ENCODE measurements at regions not wholly inside any gene's neighbourhood (a gene's known extent, or its start where the extent isn't known, plus 50 kb on each side); places are given as distances from the start of the nearest gene placed in this dataset.
A peak's percentile ranks its signal among the peaks of the same experiment; 100 is the strongest.

GRCh38 chr11:86741839-86742805 lies 58.2 kb upstream of the PRSS23 start:
- no peaks in the 10 kb centered on the region for H3K9me3 ChIP-seq (ENCODE audit: control insufficient read depth in 2 of 2, low read length in 2 of 2)
- no peaks in the 10 kb centered on the region for H3K4me1 Mint-ChIP-seq
- no peak overlapping the region for H3K27ac Mint-ChIP-seq
- H3K4me3 Mint-ChIP-seq = no peak overlapping the region
- H3K27me3 ChIP-seq (ENCODE audit: control insufficient read depth, insufficient read depth, low read length) = no peaks in the 10 kb centered on the region
- ATAC-seq (ENCODE audit: low read depth in 2 of 2) = no peak
- H3K27me3 Mint-ChIP-seq = no peaks in the 10 kb centered on the region
- H3K4me3 ChIP-seq (ENCODE audit: low read depth, low read length) = no peak overlapping the region
- H3K36me3 Mint-ChIP-seq = no peaks in the 10 kb centered on the region
- no peaks in the 10 kb centered on the region for H3K4me1 ChIP-seq (ENCODE audit: control insufficient read depth, insufficient read depth, low read length, poor library complexity, severe bottlenecking)
- no peak overlapping the region for H3K27ac ChIP-seq (ENCODE audit: insufficient read depth, low read length, poor library complexity, severe bottlenecking)
- no peak for DNase-seq
- H3K9me3 Mint-ChIP-seq = peaks cover 0 to 3% (median 0%) of the 10 kb centered on the region in 7 donors
- H3K36me3 ChIP-seq (ENCODE audit: control insufficient read depth, insufficient read depth, low read length) = no peaks in the 10 kb centered on the region

GRCh38 chr11:86741484-86741835 lies 58.9 kb upstream of the PRSS23 start:
- Histone ChIP-seq H3K27ac (ENCODE audit: insufficient read depth, low read length, poor library complexity, severe bottlenecking) (no peak overlapping the region), H3K9me3 (ENCODE audit: control insufficient read depth in 2 of 2, low read length in 2 of 2) (no peaks in the 10 kb centered on the region), H3K27me3 (ENCODE audit: control insufficient read depth, insufficient read depth, low read length) (no peaks in the 10 kb centered on the region), H3K4me1 (ENCODE audit: control insufficient read depth, insufficient read depth, low read length, poor library complexity, severe bottlenecking) (no peaks in the 10 kb centered on the region), H3K36me3 (ENCODE audit: control insufficient read depth, insufficient read depth, low read length) (no peaks in the 10 kb centered on the region), H3K4me3 (ENCODE audit: low read depth, low read length) (no peak overlapping the region)
- H3K27ac Mint-ChIP-seq = no peak overlapping the region
- H3K9me3 Mint-ChIP-seq = peaks cover 0 to 3% (median 0%) of the 10 kb centered on the region in 7 donors
- no peaks in the 10 kb centered on the region for H3K27me3 Mint-ChIP-seq
- DNase-seq = no peak
- no peaks in the 10 kb centered on the region for H3K4me1 Mint-ChIP-seq
- ATAC-seq (ENCODE audit: low read depth in 2 of 2) = no peak
- H3K36me3 Mint-ChIP-seq = no peaks in the 10 kb centered on the region
- no peak overlapping the region for H3K4me3 Mint-ChIP-seq

- no peaks in the 10 kb centered on the region for H3K27me3 ChIP-seq (ENCODE audit: control insufficient read depth, insufficient read depth, low read length)
- no peak overlapping the region for H3K27ac ChIP-seq (ENCODE audit: insufficient read depth, low read length, poor library complexity, severe bottlenecking)
- peak in 1 of 3 donors; percentile 2 for DNase-seq
- Mint-ChIP-seq H3K36me3 (no peaks in the 10 kb centered on the region), H3K27ac (no peak overlapping the region), H3K9me3 (peaks cover 0 to 3% (median 0%) of the 10 kb centered on the region in 7 donors), H3K4me3 (no peak overlapping the region), H3K4me1 (no peaks in the 10 kb centered on the region), H3K27me3 (no peaks in the 10 kb centered on the region)
- H3K9me3 ChIP-seq (ENCODE audit: control insufficient read depth in 2 of 2, low read length in 2 of 2) = no peaks in the 10 kb centered on the region
- no peak overlapping the region for H3K4me3 ChIP-seq (ENCODE audit: low read depth, low read length)
- no peaks in the 10 kb centered on the region for H3K4me1 ChIP-seq (ENCODE audit: control insufficient read depth, insufficient read depth, low read length, poor library complexity, severe bottlenecking)
- no peaks in the 10 kb centered on the region for H3K36me3 ChIP-seq (ENCODE audit: control insufficient read depth, insufficient read depth, low read length)
- no peak for ATAC-seq (ENCODE audit: low read depth in 2 of 2)
These were observed 59.5 kb upstream of the PRSS23 start for GRCh38 chr11:86740628-86741483.

- no peaks in the 10 kb centered on the region for H3K9me3 ChIP-seq (ENCODE audit: control insufficient read depth in 2 of 2, low read length in 2 of 2)
These were observed 61.8 kb upstream of the PRSS23 start for GRCh38 chr11:86738568-86738967.

GRCh38 chr11:86737737-86738136 lies 62.6 kb upstream of the PRSS23 start:
- H3K36me3 ChIP-seq (ENCODE audit: control insufficient read depth, insufficient read depth, low read length) = no peaks in the 10 kb centered on the region
- Mint-ChIP-seq H3K9me3 (peaks cover 0 to 3% (median 0%) of the 10 kb centered on the region in 7 donors), H3K4me1 (no peaks in the 10 kb centered on the region), H3K27ac (no peak overlapping the region), H3K27me3 (no peaks in the 10 kb centered on the region), H3K4me3 (no peak overlapping the region), H3K36me3 (no peaks in the 10 kb centered on the region)
- no peak for ATAC-seq (ENCODE audit: low read depth in 2 of 2)
- no peaks in the 10 kb centered on the region for H3K9me3 ChIP-seq (ENCODE audit: control insufficient read depth in 2 of 2, low read length in 2 of 2)
- H3K4me1 ChIP-seq (ENCODE audit: control insufficient read depth, insufficient read depth, low read length, poor library complexity, severe bottlenecking) = no peaks in the 10 kb centered on the region
- no peak for DNase-seq
- H3K27ac ChIP-seq (ENCODE audit: insufficient read depth, low read length, poor library complexity, severe bottlenecking) = no peak overlapping the region
- H3K27me3 ChIP-seq (ENCODE audit: control insufficient read depth, insufficient read depth, low read length) = no peaks in the 10 kb centered on the region
- no peak overlapping the region for H3K4me3 ChIP-seq (ENCODE audit: low read depth, low read length)

More at GRCh38 chr11:86738568-86738967, 61.8 kb upstream of the PRSS23 start:
- H3K4me1 ChIP-seq (ENCODE audit: control insufficient read depth, insufficient read depth, low read length, poor library complexity, severe bottlenecking) = no peaks in the 10 kb centered on the region
- H3K27me3 ChIP-seq (ENCODE audit: control insufficient read depth, insufficient read depth, low read length) = no peaks in the 10 kb centered on the region
- Mint-ChIP-seq H3K36me3 (no peaks in the 10 kb centered on the region), H3K4me3 (no peak overlapping the region), H3K27me3 (no peaks in the 10 kb centered on the region), H3K4me1 (no peaks in the 10 kb centered on the region), H3K27ac (no peak overlapping the region), H3K9me3 (peaks cover 0 to 3% (median 0%) of the 10 kb centered on the region in 7 donors)
- DNase-seq (no peak), ATAC-seq (ENCODE audit: low read depth in 2 of 2) (no peak)
- no peak overlapping the region for H3K4me3 ChIP-seq (ENCODE audit: low read depth, low read length)
- H3K36me3 ChIP-seq (ENCODE audit: control insufficient read depth, insufficient read depth, low read length) = no peaks in the 10 kb centered on the region
- no peak overlapping the region for H3K27ac ChIP-seq (ENCODE audit: insufficient read depth, low read length, poor library complexity, severe bottlenecking)

- H3K4me1 Mint-ChIP-seq = no peaks in the 10 kb centered on the region
- Histone ChIP-seq H3K27ac (ENCODE audit: insufficient read depth, low read length, poor library complexity, severe bottlenecking) (no peak overlapping the region), H3K4me1 (ENCODE audit: control insufficient read depth, insufficient read depth, low read length, poor library complexity, severe bottlenecking) (no peaks in the 10 kb centered on the region), H3K36me3 (ENCODE audit: control insufficient read depth, insufficient read depth, low read length) (no peaks in the 10 kb centered on the region), H3K9me3 (ENCODE audit: control insufficient read depth in 2 of 2, low read length in 2 of 2) (no peaks in the 10 kb centered on the region), H3K27me3 (ENCODE audit: control insufficient read depth, insufficient read depth, low read length) (no peaks in the 10 kb centered on the region), H3K4me3 (ENCODE audit: low read depth, low read length) (no peak overlapping the region)
- peaks cover 0 to 3% (median 0%) of the 10 kb centered on the region in 7 donors for H3K9me3 Mint-ChIP-seq
- ATAC-seq (ENCODE audit: low read depth in 2 of 2) = no peak
- DNase-seq = no peak
- no peak overlapping the region for H3K27ac Mint-ChIP-seq
- H3K27me3 Mint-ChIP-seq = no peaks in the 10 kb centered on the region
- no peak overlapping the region for H3K4me3 Mint-ChIP-seq
- no peaks in the 10 kb centered on the region for H3K36me3 Mint-ChIP-seq
These were observed 63.1 kb upstream of the PRSS23 start for GRCh38 chr11:86737230-86737629.

GRCh38 chr11:86736291-86737143 lies 63.8 kb upstream of the PRSS23 start:
- no peak overlapping the region for H3K27ac Mint-ChIP-seq
- no peak overlapping the region for H3K27ac ChIP-seq (ENCODE audit: insufficient read depth, low read length, poor library complexity, severe bottlenecking)
- H3K36me3 ChIP-seq (ENCODE audit: control insufficient read depth, insufficient read depth, low read length) = no peaks in the 10 kb centered on the region
- DNase-seq (no peak), ATAC-seq (ENCODE audit: low read depth in 2 of 2) (no peak)
- H3K9me3 Mint-ChIP-seq = peaks cover 0 to 3% (median 0%) of the 10 kb centered on the region in 7 donors
- H3K4me3 Mint-ChIP-seq = no peak overlapping the region
- no peaks in the 10 kb centered on the region for H3K9me3 ChIP-seq (ENCODE audit: control insufficient read depth in 2 of 2, low read length in 2 of 2)
- H3K27me3 ChIP-seq (ENCODE audit: control insufficient read depth, insufficient read depth, low read length) = no peaks in the 10 kb centered on the region
- no peak overlapping the region for H3K4me3 ChIP-seq (ENCODE audit: low read depth, low read length)
- no peaks in the 10 kb centered on the region for H3K4me1 Mint-ChIP-seq
- H3K27me3 Mint-ChIP-seq = no peaks in the 10 kb centered on the region
- H3K36me3 Mint-ChIP-seq = no peaks in the 10 kb centered on the region
- H3K4me1 ChIP-seq (ENCODE audit: control insufficient read depth, insufficient read depth, low read length, poor library complexity, severe bottlenecking) = no peaks in the 10 kb centered on the region
